GM12878 (cell line): ENCODE measurements at regions not wholly inside any gene's neighbourhood (a gene's known extent, or its start where the extent isn't known, plus 50 kb on each side); places are given as distances from the start of the nearest gene placed in this dataset.

ENCODE experiments used
- ATAC-seq: fragments of 200-7000 bp; cut with Tn5 transposase; 3 replicates; pipeline ENCODE4 v1.9.1; 2020; ENCODE audit warnings: mild to moderate bottlenecking, moderate library complexity
- BruUV-seq: library from RNA; stranded (reverse); fragments of 400-500 nt; replicated peaks from 2 replicates; lab custom pipeline; 2021; lab: Mats Ljungman, UMichigan
- CTCF ChIA-PET: fragments of 300-600 bp; sonication (Branson Sonifier 250); formaldehyde crosslinking; extraction: SDS; loops from one replicate; lab custom pipeline; 2021; ENCODE audit warnings: inconsistent platforms; lab: Yijun Ruan, JAX
- POLR2A ChIA-PET: fragments of 350-600 bp; formaldehyde crosslinking; extraction: SDS; loops from one replicate; lab custom pipeline; 2021; ENCODE audit warnings: inconsistent platforms; lab: Charles Lee
- RAD21 ChIA-PET: fragments of 300-600 bp; sonication (Branson Sonifier 250); formaldehyde crosslinking; loops from one replicate; lab custom pipeline; 2023; ENCODE audit warnings: antibody characterized with exemption; ENCODE audit not compliant: unreplicated experiment; lab: Charles Lee
- SMC1A ChIA-PET: fragments of 300-600 bp; sonication (Branson Sonifier 250); formaldehyde crosslinking; loops from one replicate; lab custom pipeline; 2023; ENCODE audit not compliant: unreplicated experiment, uncharacterized antibody; lab: Charles Lee
- DNase-seq: peaks from one replicate; pipeline ENCODE4 v3.0.0-alpha.2; 2011; ENCODE audit warnings: low read depth, low spot score
- FAIRE-seq: peaks from 3 replicates; lab custom pipeline; 2011; peaks lifted over from hg19 to GRCh38; lab: Jason Lieb, UNC
- H2AFZ ChIP-seq: 2 replicates; pipeline ENCODE4 v1.6.0; 2011; ENCODE audit warnings: low read depth, low read length, control low read depth; ENCODE audit not compliant: control insufficient read depth
- H3K27ac ChIP-seq: 2 replicates; pipeline ENCODE4 v1.5.1; 2011; ENCODE audit warnings: control low read depth; ENCODE audit not compliant: control insufficient read depth, insufficient read depth
- H3K27me3 ChIP-seq, 2 experiments: replicated peaks in 1 of 2; 2 replicates each; pipeline versions ENCODE4 v1.6.0 to v1.6.1; 2011; ENCODE audit warnings: low read length in 1 of 2; ENCODE audit not compliant: control insufficient read depth in 2 of 2, insufficient read depth in 2 of 2
- H3K36me3 ChIP-seq, 2 experiments: 2 replicates each; pipeline ENCODE4 v1.5.1; 2011; ENCODE audit warnings: low read length in 1 of 2; ENCODE audit not compliant: control insufficient read depth in 2 of 2, insufficient read depth in 2 of 2
- H3K4me1 ChIP-seq: 2 replicates; pipeline ENCODE4 v1.6.1; 2011; ENCODE audit warnings: mild to moderate bottlenecking, low read length, moderate library complexity, mixed read lengths; ENCODE audit not compliant: control insufficient read depth, insufficient read depth
- H3K4me2 ChIP-seq: 2 replicates; pipeline ENCODE4 v1.6.0; 2011; ENCODE audit warnings: control low read depth; ENCODE audit not compliant: control insufficient read depth, insufficient read depth
- H3K4me3 ChIP-seq: fragments of 200-600 bp; sonication (generic); 2 replicates; pipeline ENCODE4 v1.5.1; 2016
- H3K79me2 ChIP-seq: 2 replicates; pipeline ENCODE4 v1.6.0; 2011; ENCODE audit warnings: low read length; ENCODE audit not compliant: control insufficient read depth, insufficient read depth
- H3K9ac ChIP-seq: 2 replicates; pipeline ENCODE4 v1.8.0; 2011; ENCODE audit warnings: low read length, control low read depth, mixed read lengths; ENCODE audit not compliant: control insufficient read depth, insufficient read depth
- H3K9me3 ChIP-seq: replicated peaks from 3 replicates; pipeline ENCODE4 v1.5.1; 2011; ENCODE audit warnings: mild to moderate bottlenecking, low read length; ENCODE audit not compliant: control insufficient read depth, insufficient read depth
- H4K20me1 ChIP-seq: 2 replicates; pipeline ENCODE4 v1.6.0; 2011; ENCODE audit not compliant: control insufficient read depth, insufficient read depth
- JUND ChIP-seq: IDR thresholded peaks from 2 replicates; pipeline ENCODE4 v1.6.1; 2012; ENCODE audit warnings: low read depth, mild to moderate bottlenecking, low read length, improper control_type of control experiment, moderate library complexity
- ZNF24 ChIP-seq: fragments of 450-650 bp; IDR thresholded peaks from 2 replicates; pipeline ENCODE4 v1.6.1; 2017; ENCODE audit warnings: antibody characterized with exemption, mild to moderate bottlenecking
- WGBS: methylation state at CpG from one replicate; pipeline ENCODE4 v1.1.6; 2016; ENCODE audit warnings: low lambda C conversion rate; ENCODE audit not compliant: insufficient replicate concordance, insufficient coverage; ENCODE audit errors: missing lambda C conversion rate; 5-methylcytosine and 5-hydroxymethylcytosine counted together
- in situ Hi-C: fragments of 300-500 bp; cut with MboI; formaldehyde crosslinking; loops from 9 replicates; pipeline ENCODE4 v1.14.3; 2018; ENCODE audit warnings: mixed read lengths
- intact Hi-C: fragments of 100-400 bp; cut with micrococcal nuclease; formaldehyde crosslinking; loops from one replicate; pipeline ENCODE4 v1.14.2; 2022; ENCODE audit not compliant: unreplicated experiment
- TF ChIP-seq, protein P1 (sequence below): IDR thresholded peaks from 2 replicates; pipeline ENCODE4 v1.6.1; 2012; ENCODE audit warnings: low read depth, low read length, improper control_type of control experiment
- TF ChIP-seq, protein P2 (sequence below): fragments of 450-650 bp; conservative IDR thresholded peaks from 2 replicates; pipeline ENCODE4 v1.6.1; 2017; ENCODE audit warnings: mild to moderate bottlenecking, moderate library complexity

DNA sequence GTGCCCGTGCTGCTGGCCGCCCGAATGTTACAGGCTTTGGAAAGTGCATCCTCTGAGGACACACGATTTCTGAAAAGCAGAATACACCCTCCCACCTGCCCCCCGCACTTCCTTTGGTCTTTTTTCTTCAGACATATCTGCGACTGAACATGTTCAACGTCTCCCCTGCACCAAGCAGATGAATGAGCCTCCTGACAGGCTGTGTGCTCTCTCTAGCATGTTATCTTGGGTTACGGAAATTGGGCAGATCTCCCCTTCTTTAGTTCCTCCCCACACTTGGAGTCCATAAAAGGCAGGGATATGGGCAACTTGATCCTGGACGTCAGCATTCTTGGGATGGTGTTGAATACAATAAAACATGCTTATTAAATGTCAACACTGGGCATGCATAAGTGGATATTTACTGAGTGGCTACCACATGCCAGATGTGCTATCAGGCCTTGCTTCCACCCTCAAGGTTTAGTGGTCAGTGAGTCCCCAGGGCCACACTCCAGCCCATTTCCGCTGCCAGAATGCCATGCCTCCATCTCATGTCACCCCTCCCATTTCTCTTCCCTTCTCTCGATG, 130.4 kb downstream of the TRIM43 start:
- Histone ChIP-seq H3K4me2 (no peak overlapping the region), H3K79me2 (no peaks in the 10 kb centered on the region)
- TF ChIP-seq, protein P1, sequence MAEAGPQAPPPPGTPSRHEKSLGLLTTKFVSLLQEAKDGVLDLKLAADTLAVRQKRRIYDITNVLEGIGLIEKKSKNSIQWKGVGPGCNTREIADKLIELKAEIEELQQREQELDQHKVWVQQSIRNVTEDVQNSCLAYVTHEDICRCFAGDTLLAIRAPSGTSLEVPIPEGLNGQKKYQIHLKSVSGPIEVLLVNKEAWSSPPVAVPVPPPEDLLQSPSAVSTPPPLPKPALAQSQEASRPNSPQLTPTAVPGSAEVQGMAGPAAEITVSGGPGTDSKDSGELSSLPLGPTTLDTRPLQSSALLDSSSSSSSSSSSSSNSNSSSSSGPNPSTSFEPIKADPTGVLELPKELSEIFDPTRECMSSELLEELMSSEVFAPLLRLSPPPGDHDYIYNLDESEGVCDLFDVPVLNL, result no peak
- TF ChIP-seq ZNF24 (no peak), JUND (no peak)
- TF ChIP-seq, protein P2, sequence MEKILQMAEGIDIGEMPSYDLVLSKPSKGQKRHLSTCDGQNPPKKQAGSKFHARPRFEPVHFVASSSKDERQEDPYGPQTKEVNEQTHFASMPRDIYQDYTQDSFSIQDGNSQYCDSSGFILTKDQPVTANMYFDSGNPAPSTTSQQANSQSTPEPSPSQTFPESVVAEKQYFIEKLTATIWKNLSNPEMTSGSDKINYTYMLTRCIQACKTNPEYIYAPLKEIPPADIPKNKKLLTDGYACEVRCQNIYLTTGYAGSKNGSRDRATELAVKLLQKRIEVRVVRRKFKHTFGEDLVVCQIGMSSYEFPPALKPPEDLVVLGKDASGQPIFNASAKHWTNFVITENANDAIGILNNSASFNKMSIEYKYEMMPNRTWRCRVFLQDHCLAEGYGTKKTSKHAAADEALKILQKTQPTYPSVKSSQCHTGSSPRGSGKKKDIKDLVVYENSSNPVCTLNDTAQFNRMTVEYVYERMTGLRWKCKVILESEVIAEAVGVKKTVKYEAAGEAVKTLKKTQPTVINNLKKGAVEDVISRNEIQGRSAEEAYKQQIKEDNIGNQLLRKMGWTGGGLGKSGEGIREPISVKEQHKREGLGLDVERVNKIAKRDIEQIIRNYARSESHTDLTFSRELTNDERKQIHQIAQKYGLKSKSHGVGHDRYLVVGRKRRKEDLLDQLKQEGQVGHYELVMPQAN, result no peak
- TF ChIP-seq, all 136 proteins: peak for 0
- Histone ChIP-seq H3K27me3 (no peaks in the 10 kb centered on the region), H2AFZ (no peak overlapping the region), H3K9ac (no peak overlapping the region), H3K36me3 (no peaks in the 10 kb centered on the region), H3K4me1 (no peaks in the 10 kb centered on the region), H3K27ac (no peak overlapping the region), H4K20me1 (no peaks in the 10 kb centered on the region), H3K4me3 (no peak overlapping the region), H3K9me3 (no peaks in the 10 kb centered on the region)
- DNase-seq, result no peak
- in situ Hi-C loops (no loop called here), intact Hi-C loops (no loop called here)
- 33% methylated on average over 11 of the region's 11 CpGs for WGBS
- ChIA-PET CTCF (no interaction called here), POLR2A (no interaction called here), RAD21 (no interaction called here), SMC1A (no interaction called here)
- ATAC-seq, result no peak
- no TSS peak for BruUV-seq
- no peak for FAIRE-seq
